GM12873 (cell line): ENCODE measurements at regions not wholly inside any gene's neighbourhood (a gene's known extent, or its start where the extent isn't known, plus 50 kb on each side); places are given as distances from the start of the nearest gene placed in this dataset.

Experiments used
- CTCF ChIP-seq: IDR thresholded peaks from 2 replicates; pipeline ENCODE4 v1.5.1; 2012; ENCODE audit warnings: low read depth, mild to moderate bottlenecking, moderate library complexity, low read length, control low read depth; ENCODE audit not compliant: insufficient read depth; ENCODE audit errors: missing control alignments

DNA sequence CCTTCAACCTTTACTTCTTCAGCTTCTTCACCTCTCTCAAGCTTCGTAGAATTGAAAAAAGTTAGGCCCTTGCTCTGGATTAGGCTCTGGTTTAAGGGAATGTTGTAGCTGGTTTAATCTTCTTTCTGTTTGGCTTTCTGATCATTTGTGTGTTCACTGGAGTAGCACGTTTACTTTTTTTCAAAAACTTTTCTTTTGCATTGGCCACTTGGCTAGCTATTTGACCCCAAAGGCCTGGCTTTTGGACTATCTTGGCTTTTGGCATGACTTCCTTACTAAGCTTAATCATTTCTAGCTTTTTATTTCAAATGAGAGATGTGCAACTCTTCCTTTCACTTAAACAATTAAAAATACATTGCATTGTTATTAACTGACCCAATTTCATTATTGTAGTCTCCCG, 1154.8 kb upstream of the ZEB2 start:
- TF ChIP-seq CTCF: no peak

DNA sequence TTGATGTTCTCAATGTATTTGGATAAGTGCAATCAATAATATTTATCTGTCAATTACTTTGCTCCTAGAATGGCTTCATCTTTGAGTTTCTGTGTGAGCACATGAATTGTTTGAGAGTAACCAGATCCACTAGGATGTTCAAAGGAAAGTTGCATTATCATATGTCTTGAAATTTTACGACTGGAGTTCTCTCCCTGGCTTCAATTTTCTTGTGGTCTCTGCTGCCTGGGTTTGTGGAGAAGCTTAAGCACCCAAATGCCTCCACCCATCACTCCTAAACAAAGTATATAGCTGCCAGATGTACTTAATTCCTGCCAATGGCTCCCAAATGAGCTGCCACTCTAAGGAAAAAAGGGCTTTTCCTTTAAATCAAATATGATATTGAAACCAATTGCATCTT, 1149.4 kb upstream of the ZEB2 start:
- no peak for TF ChIP-seq CTCF

DNA sequence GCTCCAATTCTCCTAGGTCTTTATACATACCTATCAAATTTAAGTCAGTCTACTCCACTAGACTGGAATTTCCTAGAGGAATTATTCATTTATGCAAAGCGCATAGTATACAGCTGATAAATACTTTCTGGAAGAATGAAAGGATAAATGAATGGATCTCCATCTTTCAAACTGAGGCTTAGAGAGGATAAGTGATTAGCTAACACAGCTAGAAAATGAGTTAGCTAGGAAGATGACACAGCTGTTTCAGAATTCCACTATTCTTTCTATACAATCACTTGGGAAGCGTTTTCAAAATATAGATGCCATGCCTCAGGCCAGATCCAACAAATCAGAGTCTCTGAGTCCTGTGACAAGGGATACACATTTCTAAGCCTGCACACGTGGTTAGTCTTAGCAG, 1146.6 kb upstream of the ZEB2 start:
- no peak for TF ChIP-seq CTCF

GRCh38 chr2:145657265-145657664, 1137.3 kb upstream of the ZEB2 start:
- no peak for TF ChIP-seq CTCF

GRCh38 chr2:145655165-145655765, 1135.3 kb upstream of the ZEB2 start:
- TF ChIP-seq CTCF: no peak

GRCh38 chr2:145654746-145655145, 1134.8 kb upstream of the ZEB2 start:
- TF ChIP-seq CTCF: no peak

- TF ChIP-seq CTCF: no peak
Measured at GRCh38 chr2:145654156-145654555, 1134.2 kb upstream of the ZEB2 start.
